ENCODE measurements at regions not wholly inside any gene's neighbourhood (a gene's known extent, or its start where the extent isn't known, plus 50 kb on each side); places are given as distances from the start of the nearest gene placed in this dataset.

GRCh38 chr4:184897895-184898294 is 72.1 kb upstream of the ACSL1 start:
- no peaks in the 10 kb centered on the region for H3K27me3 ChIP-seq (ENCODE audit: control insufficient read depth in 3 of 3, insufficient read depth in 3 of 3, low read length in 2 of 3)
- H3K36me3 ChIP-seq (ENCODE audit: control insufficient read depth in 4 of 4, insufficient read depth in 4 of 4, low read length in 4 of 4), result no peaks in the 10 kb centered on the region
- H3K27ac ChIP-seq (ENCODE audit: low read depth in 1 of 2, low read length in 1 of 2), result no peak overlapping the region
- DNase-seq, result no peak
- ATAC-seq (ENCODE audit: insufficient read depth, low FRiP score), result no peak
- H3K4me1 ChIP-seq (ENCODE audit: control insufficient read depth in 5 of 5, insufficient read depth in 5 of 5, low read length in 5 of 5), result peaks cover 0 to 7% (median 0%) of the 10 kb centered on the region in 5 donors
- no peak overlapping the region for H3K9ac ChIP-seq (ENCODE audit: insufficient read depth in 1 of 2, low read length in 2 of 2)
- H3K9me3 ChIP-seq (ENCODE audit: control insufficient read depth in 4 of 4, insufficient read depth in 3 of 4, low read length in 3 of 4), result peaks cover 0 to 3% (median 0%) of the 10 kb centered on the region in 4 donors
- no peak overlapping the region for H3K4me3 ChIP-seq
- no peak for TF ChIP-seq CTCF (IDR thresholded peaks at IDR 0.05; ENCODE audit: control extremely low read depth, extremely low read depth)
- 54 to 56% methylated on average over 7 of the region's 7 CpGs for WGBS, 2 donors

DNA sequence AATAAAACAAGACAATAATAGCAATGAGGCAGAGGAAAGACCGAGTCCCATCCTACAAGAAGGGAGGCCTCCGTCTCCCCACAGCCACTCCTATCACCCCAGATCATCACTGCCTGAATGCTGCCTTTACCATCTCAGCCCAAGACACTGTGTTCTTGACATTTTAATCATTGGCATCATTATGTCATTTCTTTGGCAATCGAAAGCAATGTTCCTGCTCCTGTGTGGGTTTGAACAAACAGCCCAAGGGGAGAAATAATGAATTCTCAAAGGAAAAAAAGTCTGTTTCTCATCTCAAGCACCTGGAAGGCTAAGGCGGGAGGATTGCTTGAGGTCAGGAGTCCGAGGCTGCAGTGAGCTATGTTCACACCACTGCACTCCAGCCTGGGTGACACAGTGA is 73.0 kb upstream of the ACSL1 start:
- H3K9me3 ChIP-seq (ENCODE audit: control insufficient read depth in 4 of 4, insufficient read depth in 3 of 4, low read length in 3 of 4), result peaks cover 0 to 3% (median 0%) of the 10 kb centered on the region in 4 donors
- H3K36me3 ChIP-seq (ENCODE audit: control insufficient read depth in 4 of 4, insufficient read depth in 4 of 4, low read length in 4 of 4), result no peaks in the 10 kb centered on the region
- H3K27me3 ChIP-seq (ENCODE audit: control insufficient read depth in 3 of 3, insufficient read depth in 3 of 3, low read length in 2 of 3), result no peaks in the 10 kb centered on the region
- H3K4me1 ChIP-seq (ENCODE audit: control insufficient read depth in 5 of 5, insufficient read depth in 5 of 5, low read length in 5 of 5), result peaks cover 0 to 7% (median 0%) of the 10 kb centered on the region in 5 donors
- H3K9ac ChIP-seq (ENCODE audit: insufficient read depth in 1 of 2, low read length in 2 of 2), result no peak overlapping the region
- no peak overlapping the region for H3K4me3 ChIP-seq
- H3K27ac ChIP-seq (ENCODE audit: low read depth in 1 of 2, low read length in 1 of 2), result no peak overlapping the region
- no peak for TF ChIP-seq CTCF (IDR thresholded peaks at IDR 0.05; ENCODE audit: control extremely low read depth, extremely low read depth)
- DNase-seq (no peak), ATAC-seq (ENCODE audit: insufficient read depth, low FRiP score) (no peak)
- 80 to 91% methylated on average over 5 of the region's 5 CpGs for WGBS, 2 donors

DNA sequence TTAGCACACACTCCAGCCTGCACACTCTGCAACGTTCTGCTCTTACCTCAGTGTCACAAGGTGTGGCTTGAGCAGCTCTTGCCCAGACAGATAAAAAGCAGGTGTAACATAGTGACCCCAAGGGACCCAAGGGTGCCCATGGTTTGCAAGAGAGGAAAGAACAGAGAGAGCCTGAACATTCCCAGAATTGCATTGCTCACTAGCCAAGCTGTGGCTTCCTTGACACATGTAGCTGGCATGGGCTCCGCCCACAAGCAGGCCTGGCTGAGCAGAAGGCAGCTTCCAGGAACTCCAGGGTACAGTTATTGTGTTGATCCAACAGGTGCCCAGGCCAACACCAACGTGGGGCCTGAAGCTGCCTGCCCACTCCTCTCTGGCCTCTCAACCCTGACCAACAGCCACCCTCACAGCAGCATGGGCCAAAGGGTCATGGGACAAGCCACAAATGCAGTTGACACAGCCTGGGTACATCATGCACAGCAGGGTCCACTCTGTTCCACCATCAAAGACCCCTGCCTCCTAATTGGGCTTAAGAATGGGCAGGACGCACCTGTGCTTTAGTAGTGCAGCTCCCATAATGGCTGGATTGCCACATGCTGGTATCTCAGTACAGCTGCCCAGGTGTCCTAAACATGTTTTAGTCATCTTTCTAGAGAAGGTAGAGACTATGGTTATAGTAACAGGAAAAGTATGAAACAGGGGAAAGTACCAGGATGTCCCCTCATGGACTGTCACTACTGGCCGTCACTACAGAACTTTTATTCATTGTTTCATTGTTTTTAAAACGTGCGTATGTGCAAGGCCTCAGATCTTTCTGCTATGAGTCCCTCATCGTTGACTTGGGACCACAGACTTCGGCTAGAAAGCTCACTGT is 73.7 kb upstream of the ACSL1 start:
- peak; percentile 16 for ATAC-seq (ENCODE audit: insufficient read depth, low FRiP score)
- Histone ChIP-seq H3K9me3 (ENCODE audit: control insufficient read depth in 4 of 4, insufficient read depth in 3 of 4, low read length in 3 of 4) (peaks cover 0 to 2% (median 0%) of the 10 kb centered on the region in 4 donors), H3K9ac (ENCODE audit: insufficient read depth in 1 of 2, low read length in 2 of 2) (no peak overlapping the region), H3K36me3 (ENCODE audit: control insufficient read depth in 4 of 4, insufficient read depth in 4 of 4, low read length in 4 of 4) (no peaks in the 10 kb centered on the region), H3K4me3 (no peak overlapping the region), H3K4me1 (ENCODE audit: control insufficient read depth in 5 of 5, insufficient read depth in 5 of 5, low read length in 5 of 5) (peaks cover 0 to 7% (median 0%) of the 10 kb centered on the region in 5 donors), H3K27me3 (ENCODE audit: control insufficient read depth in 3 of 3, insufficient read depth in 3 of 3, low read length in 2 of 3) (no peaks in the 10 kb centered on the region), H3K27ac (ENCODE audit: low read depth in 1 of 2, low read length in 1 of 2) (peak overlapping the region in 1 of 2 donors; percentile 36)
- WGBS, 2 donors, result 76 to 77% methylated on average over 9 of the region's 9 CpGs
- TF ChIP-seq CTCF (IDR thresholded peaks at IDR 0.05; ENCODE audit: control extremely low read depth, extremely low read depth), result no peak
- DNase-seq, result no peak
